ENCODE measurements at regions not wholly inside any gene's neighbourhood (a gene's known extent, or its start where the extent isn't known, plus 50 kb on each side); places are given as distances from the start of the nearest gene placed in this dataset.

GRCh38 chr2:238994876-238995275, 147.0 kb downstream of the TWIST2 start:
- no peak for TF ChIP-seq CTCF (IDR thresholded peaks at IDR 0.05; ENCODE audit: low read depth, low read length)
- no peak for DNase-seq (ENCODE audit: extremely low read depth, low read depth)

DNA sequence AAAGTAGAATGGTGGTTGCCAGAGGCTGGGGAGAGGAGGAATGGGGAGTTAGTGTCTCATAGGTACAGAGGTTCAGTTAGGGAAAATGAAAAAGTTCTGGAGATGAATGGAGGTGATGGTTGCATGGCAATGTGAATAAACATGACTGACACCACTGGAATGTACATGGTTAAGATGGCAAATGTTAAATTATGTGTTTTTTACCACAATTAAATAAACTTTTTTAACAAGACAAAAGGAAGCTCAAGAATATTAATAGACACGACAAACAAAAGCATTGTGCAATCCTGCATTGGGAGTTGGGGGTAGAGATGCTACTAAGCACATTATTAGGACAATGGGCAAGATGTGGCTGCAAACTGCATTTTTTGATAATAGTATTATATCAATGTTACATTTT, 147.7 kb downstream of the TWIST2 start:
- DNase-seq (ENCODE audit: extremely low read depth, low read depth), result peak; percentile 16
- no peak for TF ChIP-seq CTCF (IDR thresholded peaks at IDR 0.05; ENCODE audit: low read depth, low read length)

DNA sequence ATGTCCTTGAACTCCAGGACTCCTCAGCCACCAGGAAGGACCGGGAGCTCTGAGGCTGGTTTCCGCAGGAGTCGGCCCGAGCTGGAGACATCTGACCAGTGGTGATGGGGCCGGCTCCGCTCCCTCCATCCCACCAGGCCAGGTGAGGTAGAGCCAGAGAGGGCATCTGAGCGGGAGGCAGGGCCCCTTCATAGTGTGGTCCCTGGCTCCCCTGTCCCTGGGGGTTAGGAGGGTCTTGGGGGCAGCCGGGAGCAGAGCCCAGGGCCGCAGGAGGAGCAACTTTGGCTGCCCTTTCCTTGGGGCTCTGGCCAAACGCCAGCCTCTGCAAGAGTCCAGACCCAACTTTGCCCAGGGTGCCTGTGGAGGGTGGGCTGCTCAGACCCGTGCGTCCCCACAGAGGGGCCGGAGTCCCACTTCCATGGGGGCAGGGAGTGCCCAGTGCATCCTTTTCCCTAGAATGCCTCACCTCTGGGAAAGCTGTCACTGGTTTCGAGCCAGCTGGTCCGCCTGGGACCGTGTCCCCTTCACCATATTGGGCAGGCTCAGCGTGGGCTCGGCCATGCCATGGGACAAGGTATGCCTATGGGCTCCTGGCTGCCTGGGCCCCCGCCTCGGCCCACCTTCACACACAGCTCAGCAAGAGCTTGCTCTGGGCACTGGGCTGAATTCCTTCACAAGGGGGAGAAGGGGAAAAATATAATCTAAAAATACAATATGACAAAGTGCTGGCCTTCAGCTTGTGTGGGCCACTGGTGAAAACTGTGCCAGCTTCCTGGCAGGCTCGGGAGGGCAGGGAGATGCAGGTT, 148.6 kb downstream of the TWIST2 start:
- TF ChIP-seq CTCF (IDR thresholded peaks at IDR 0.05; ENCODE audit: low read depth, low read length), result no peak

GRCh38 chr2:238997137-238997390, 149.2 kb downstream of the TWIST2 start:
- no peak for DNase-seq (ENCODE audit: extremely low read depth, low read depth)
- TF ChIP-seq CTCF (IDR thresholded peaks at IDR 0.05; ENCODE audit: low read depth, low read length), result no peak

More for the DNA sequence above, 148.6 kb downstream of the TWIST2 start:
- no peak for DNase-seq (ENCODE audit: extremely low read depth, low read depth)

GRCh38 chr2:238997684-238998083, 149.8 kb downstream of the TWIST2 start:
- TF ChIP-seq CTCF (IDR thresholded peaks at IDR 0.05; ENCODE audit: low read depth, low read length), result no peak
- DNase-seq (ENCODE audit: extremely low read depth, low read depth), result no peak

All from AG09319 (cell line).